Right atrium auricular region (tissue), 2 donors: ENCODE measurements at regions not wholly inside any gene's neighbourhood (a gene's known extent, or its start where the extent isn't known, plus 50 kb on each side); places are given as distances from the start of the nearest gene placed in this dataset.

Experiments used
- DNase-seq: peaks from one replicate; pipeline ENCODE4 v3.0.0-alpha.2; 2019; ENCODE audit warnings: low spot score
- H3K27ac ChIP-seq, 2 donors: fragments of 200-600 bp; sonication (generic); 1 replicate in 1 of 2; 2 replicates in 1 of 2; pipeline ENCODE4 v1.5.1; 2016 to 2019
- H3K27me3 ChIP-seq, 2 donors: fragments of 200-600 bp; sonication (generic); one replicate each; pipeline versions ENCODE4 v1.5.1 to v1.6.0; 2017 to 2019
- H3K36me3 ChIP-seq: fragments of 200-600 bp; sonication (generic); one replicate; pipeline ENCODE4 v1.5.1; 2016
- H3K4me1 ChIP-seq, 2 donors: fragments of 200-600 bp; sonication (generic); one replicate each; pipeline versions ENCODE4 v1.5.1 to v1.6.0; 2017 to 2019
- H3K4me3 ChIP-seq, 2 donors: fragments of 200-600 bp; sonication (generic); 1 replicate in 1 of 2; 2 replicates in 1 of 2; pipeline ENCODE4 v1.5.1; 2017 to 2019; ENCODE audit warnings: mild to moderate bottlenecking in 1 of 2, moderate library complexity in 1 of 2
- H3K9me3 ChIP-seq, 2 donors: fragments of 200-600 bp; sonication (generic); one replicate each; pipeline ENCODE4 v1.5.1; 2019
- CTCF ChIP-seq, 2 donors: fragments of 200-600 bp; sonication (generic); IDR thresholded peaks; one replicate each; pipeline ENCODE4 v1.5.1; 2019; ENCODE audit warnings: antibody characterized with exemption in 2 of 2

GRCh38 chr3:5401002-5401401 lies 213.5 kb downstream of the EDEM1 start:
- TF ChIP-seq CTCF (IDR thresholded peaks at IDR 0.05): no peak
- no peaks in the 10 kb centered on the region for H3K4me1 ChIP-seq
- H3K27ac ChIP-seq: no peak overlapping the region
- H3K27me3 ChIP-seq: no peaks in the 10 kb centered on the region
- no peak overlapping the region for H3K4me3 ChIP-seq
- no peak for DNase-seq
- no peaks in the 10 kb centered on the region for H3K9me3 ChIP-seq
- H3K36me3 ChIP-seq: no peaks in the 10 kb centered on the region

- Histone ChIP-seq H3K36me3 (no peaks in the 10 kb centered on the region), H3K27me3 (no peaks in the 10 kb centered on the region), H3K9me3 (no peaks in the 10 kb centered on the region), H3K4me3 (no peak overlapping the region), H3K4me1 (no peaks in the 10 kb centered on the region), H3K27ac (no peak overlapping the region)
- no peak for DNase-seq
- no peak for TF ChIP-seq CTCF (IDR thresholded peaks at IDR 0.05)
Measured at GRCh38 chr3:5404718-5405117, 217.2 kb downstream of the EDEM1 start.

- no peak overlapping the region for H3K4me3 ChIP-seq
- no peak for TF ChIP-seq CTCF (IDR thresholded peaks at IDR 0.05)
- DNase-seq: no peak
- no peaks in the 10 kb centered on the region for H3K4me1 ChIP-seq
- no peak overlapping the region for H3K27ac ChIP-seq
- no peaks in the 10 kb centered on the region for H3K27me3 ChIP-seq
- no peaks in the 10 kb centered on the region for H3K9me3 ChIP-seq
- H3K36me3 ChIP-seq: no peaks in the 10 kb centered on the region
Measured at GRCh38 chr3:5411786-5412185, 224.3 kb downstream of the EDEM1 start.

GRCh38 chr3:5423076-5423475 lies 235.6 kb downstream of the EDEM1 start:
- Histone ChIP-seq H3K27ac (no peak overlapping the region), H3K4me1 (peaks cover 0 to 9% of the 10 kb centered on the region in 2 donors), H3K9me3 (no peaks in the 10 kb centered on the region), H3K36me3 (no peaks in the 10 kb centered on the region), H3K27me3 (no peaks in the 10 kb centered on the region), H3K4me3 (no peak overlapping the region)
- TF ChIP-seq CTCF (IDR thresholded peaks at IDR 0.05): no peak
- no peak for DNase-seq

GRCh38 chr3:5423523-5423922 lies 236.0 kb downstream of the EDEM1 start:
- peaks cover 0 to 9% of the 10 kb centered on the region in 2 donors for H3K4me1 ChIP-seq
- no peak for DNase-seq
- H3K27ac ChIP-seq: no peak overlapping the region
- no peaks in the 10 kb centered on the region for H3K27me3 ChIP-seq
- no peaks in the 10 kb centered on the region for H3K36me3 ChIP-seq
- no peak for TF ChIP-seq CTCF (IDR thresholded peaks at IDR 0.05)
- H3K4me3 ChIP-seq: no peak overlapping the region
- H3K9me3 ChIP-seq: no peaks in the 10 kb centered on the region

- TF ChIP-seq CTCF (IDR thresholded peaks at IDR 0.05): no peak
- no peak overlapping the region for H3K4me3 ChIP-seq
- peaks cover 0 to 9% of the 10 kb centered on the region in 2 donors for H3K4me1 ChIP-seq
- H3K36me3 ChIP-seq: no peaks in the 10 kb centered on the region
- H3K27me3 ChIP-seq: no peaks in the 10 kb centered on the region
- H3K27ac ChIP-seq: no peak overlapping the region
- no peak for DNase-seq
- no peaks in the 10 kb centered on the region for H3K9me3 ChIP-seq
Measured at GRCh38 chr3:5425371-5425770, 237.9 kb downstream of the EDEM1 start.
